GM18517 (cell line): ENCODE measurements at regions not wholly inside any gene's neighbourhood (a gene's known extent, or its start where the extent isn't known, plus 50 kb on each side); places are given as distances from the start of the nearest gene placed in this dataset.

Experiments used
- ATAC-seq: cut with Tn5 transposase; IDR thresholded peaks from one replicate; pipeline ENCODE4 v1.9.1; 2021; ENCODE audit warnings: mild to moderate bottlenecking, moderate library complexity; ENCODE audit not compliant: unreplicated experiment

DNA sequence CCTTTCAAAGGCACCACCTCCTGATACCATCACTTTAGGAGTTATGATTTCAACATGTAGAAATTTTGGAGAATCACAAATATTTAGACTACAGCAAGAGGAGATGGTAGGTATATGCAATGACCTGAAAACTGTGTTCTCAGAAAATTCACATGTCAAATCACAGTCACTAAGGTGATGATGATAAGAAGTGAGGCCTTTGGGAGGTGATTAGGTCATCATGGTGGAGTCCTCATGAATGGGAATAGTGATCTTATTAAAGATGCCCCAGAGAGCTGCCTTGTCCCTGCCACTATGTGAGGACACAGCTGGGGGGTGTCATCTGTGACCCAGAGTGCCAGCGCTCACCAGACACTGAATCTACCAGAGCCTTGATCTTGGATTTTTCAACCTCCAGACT is 513.5 kb upstream of the TUSC1 start:
- no peak for ATAC-seq

GRCh38 chr9:26181836-26182235 is 503.6 kb upstream of the TUSC1 start:
- ATAC-seq: no peak

GRCh38 chr9:26176628-26177027 is 498.4 kb upstream of the TUSC1 start:
- no peak for ATAC-seq

DNA sequence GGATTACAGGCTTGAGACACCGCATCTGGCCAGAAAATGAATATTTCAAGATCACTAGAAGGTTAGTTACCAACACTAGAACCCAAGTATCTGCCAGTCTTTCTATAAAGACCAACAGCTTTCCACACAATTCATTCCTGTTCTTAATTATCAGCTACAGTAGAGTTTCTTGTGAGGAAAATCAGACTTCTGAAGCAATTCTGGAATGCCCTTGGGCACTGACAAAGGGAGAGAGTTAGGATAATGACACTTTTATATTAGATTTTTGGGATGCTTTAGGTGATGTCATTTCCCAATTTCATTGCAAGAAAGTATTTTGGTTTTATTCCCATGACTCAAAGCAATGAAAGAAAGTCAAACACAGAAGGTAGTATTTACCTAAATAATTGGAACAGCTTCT is 497.0 kb upstream of the TUSC1 start:
- ATAC-seq: no peak

GRCh38 chr9:26172301-26172700 is 494.1 kb upstream of the TUSC1 start:
- ATAC-seq: no peak

DNA sequence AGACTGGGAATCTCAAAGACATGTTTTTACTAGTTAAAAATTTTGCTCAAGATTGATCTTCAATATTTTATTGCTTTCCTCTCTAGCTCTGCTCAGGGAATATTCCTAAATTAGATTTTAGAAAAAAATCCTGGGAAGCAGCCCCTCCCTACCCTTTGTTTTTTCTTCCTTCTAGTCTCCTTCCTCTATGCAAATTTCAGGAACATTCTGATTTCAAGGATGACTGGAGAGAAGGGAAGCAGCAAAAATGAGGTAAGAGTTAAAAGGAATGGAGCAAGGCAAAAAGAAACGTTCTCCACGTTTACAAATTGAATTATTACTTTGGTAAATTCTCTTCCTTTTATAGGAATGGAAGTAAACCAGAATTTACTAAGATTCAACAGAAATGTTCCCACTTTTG is 493.4 kb upstream of the TUSC1 start:
- no peak for ATAC-seq

DNA sequence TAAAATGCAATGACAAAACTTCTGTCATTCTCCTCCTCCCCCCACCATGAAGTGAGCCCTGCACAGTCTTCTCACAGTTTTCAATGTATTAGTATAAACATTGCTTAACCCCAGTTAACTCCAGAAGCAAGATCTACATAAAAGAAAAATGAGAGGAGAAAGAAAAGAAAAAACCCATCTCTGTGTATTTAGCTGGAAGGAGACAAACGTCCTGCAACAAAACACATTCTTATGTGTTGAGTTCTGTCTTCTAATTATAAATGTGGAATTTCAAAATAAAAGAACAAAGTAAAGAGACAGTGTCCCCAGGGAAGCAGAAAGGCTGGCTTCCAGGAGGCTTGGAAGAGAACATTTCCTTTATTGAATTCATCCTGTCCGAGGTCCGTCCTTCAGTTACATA is 491.9 kb upstream of the TUSC1 start:
- no peak for ATAC-seq

DNA sequence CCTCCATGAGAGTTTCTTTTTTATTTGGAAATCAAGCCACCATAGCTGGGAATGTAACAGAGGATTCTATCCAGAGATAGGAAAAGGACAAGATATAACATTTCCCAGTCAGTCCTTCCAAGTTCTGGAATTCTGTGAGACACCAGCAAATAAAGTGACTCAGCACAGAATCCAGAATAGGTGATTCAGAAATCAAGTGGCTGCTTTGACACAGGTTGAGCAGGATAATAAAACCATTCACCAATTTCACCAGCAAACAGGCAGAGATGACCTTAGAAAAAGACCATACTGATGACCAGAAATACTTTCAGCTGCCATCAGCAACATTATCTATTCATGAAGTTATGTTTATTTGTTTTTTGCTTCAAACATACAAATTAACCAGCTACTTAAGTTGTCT is 491.5 kb upstream of the TUSC1 start:
- no peak for ATAC-seq

DNA sequence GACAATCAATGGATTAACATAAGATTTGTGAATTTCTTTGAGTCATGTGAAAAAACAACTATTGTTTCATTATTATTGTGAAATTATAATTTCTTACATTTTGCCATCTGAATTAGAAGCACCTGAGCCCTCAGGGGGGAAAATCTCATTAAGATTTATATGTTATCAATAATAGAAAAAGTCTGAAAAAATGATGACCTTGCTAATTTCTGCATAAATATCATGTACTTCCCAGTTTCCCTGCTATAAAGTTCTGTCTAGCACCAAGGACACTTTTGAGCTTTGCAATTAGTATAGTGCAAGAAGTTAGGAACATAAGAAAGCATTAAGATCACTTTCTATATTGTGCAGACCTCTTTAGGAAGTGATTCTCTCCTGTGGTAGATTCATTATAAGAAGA is 488.3 kb upstream of the TUSC1 start:
- ATAC-seq: no peak

- no peak for ATAC-seq
These were observed 487.2 kb upstream of the TUSC1 start for GRCh38 chr9:26165426-26165825.

DNA sequence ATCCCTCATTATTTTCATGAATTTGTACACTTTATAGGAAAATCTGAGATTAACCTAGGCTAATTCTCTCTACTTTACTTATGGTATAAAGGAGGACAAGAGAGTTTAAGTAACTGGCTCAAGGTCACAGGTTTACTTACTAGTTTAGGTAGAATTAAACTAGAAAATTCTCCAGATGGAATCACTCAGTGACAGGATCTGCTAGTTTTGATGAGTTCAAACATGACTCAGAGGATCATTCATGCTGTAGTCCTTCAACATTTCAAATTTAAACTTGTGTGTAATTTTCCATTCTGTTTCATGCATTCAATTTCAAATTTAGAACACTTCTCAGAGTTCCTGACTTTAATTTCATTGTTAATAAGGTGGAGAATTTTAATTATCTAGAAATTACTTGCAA is 485.7 kb upstream of the TUSC1 start:
- no peak for ATAC-seq

GRCh38 chr9:26159575-26160392 is 481.5 kb upstream of the TUSC1 start:
- no peak for ATAC-seq

- no peak for ATAC-seq
These were observed 480.4 kb upstream of the TUSC1 start for GRCh38 chr9:26158631-26159150.

DNA sequence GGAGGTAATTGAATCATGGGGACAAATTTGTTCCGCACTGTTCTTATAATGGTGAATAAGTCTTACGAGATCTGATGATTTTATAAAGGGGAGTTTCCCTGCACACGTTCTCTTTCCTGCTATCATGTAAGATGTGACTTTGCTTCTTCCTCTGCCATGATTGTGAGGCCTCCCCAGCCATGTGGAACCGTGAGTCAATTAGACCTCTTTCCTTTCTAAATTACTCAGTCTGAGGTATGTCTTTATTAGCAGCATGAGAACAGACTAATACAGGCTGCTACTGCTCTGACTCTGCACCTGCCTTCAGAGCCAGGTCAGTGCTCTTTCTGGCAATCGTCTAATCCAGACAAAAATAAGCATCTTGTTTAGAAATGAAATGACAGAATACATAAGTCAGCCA is 479.2 kb upstream of the TUSC1 start:
- ATAC-seq: no peak

GRCh38 chr9:26152350-26152749 is 474.1 kb upstream of the TUSC1 start:
- ATAC-seq: no peak

DNA sequence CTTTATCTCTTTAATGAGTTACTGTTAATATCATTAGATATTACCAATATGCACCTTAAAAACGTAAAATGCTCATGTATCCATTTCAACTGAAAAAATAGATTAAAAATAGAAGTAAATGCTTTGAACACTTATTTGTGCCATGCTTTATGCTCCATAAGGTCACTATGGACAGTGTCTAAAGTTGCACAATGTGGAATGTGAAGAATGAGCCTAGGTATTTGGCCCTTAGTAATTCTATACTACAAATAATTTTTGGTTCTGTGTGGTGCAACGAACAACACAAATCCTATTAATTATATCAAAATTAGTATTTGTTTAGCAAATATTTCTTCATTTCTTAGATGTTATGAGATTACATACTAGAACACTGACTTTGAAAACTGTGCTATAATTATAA is 469.9 kb upstream of the TUSC1 start:
- no peak for ATAC-seq

DNA sequence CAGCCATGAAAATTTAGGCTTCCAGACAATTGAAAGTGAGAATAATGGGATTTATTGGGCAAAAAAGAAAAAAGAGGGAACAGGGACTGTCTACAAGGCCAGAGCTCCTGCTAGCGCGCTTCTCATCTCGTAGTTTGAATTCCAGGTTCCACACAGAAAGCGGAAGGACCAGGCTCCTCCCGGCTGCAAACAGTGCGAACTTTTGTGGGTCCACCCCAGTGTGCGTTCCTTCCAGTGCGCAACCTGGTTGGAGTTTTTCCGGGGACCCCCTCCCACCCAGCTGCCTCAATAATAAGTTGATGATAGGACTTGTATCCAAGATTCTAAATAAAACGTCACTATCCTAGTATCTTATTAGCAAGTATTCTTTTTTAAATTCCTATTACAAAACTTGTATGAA is 467.7 kb upstream of the TUSC1 start:
- no peak for ATAC-seq

DNA sequence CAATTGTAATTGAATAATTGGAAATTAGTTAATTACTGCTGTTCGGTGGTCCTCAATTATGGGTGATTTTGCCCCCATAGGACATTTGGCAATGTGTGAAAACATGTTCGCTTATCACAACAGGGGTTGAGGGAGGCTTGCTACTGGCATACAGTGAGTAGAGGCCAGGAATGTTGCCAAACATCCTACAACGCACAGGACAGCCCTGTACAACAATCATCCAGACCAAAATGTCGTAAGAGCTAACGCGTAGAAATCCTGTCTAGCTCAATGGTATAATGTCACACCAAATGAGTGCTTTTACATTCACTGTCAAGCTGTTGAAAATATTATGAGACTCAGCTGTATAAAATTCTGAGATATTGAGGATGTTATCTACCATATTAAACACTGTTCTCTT is 464.4 kb upstream of the TUSC1 start:
- ATAC-seq: no peak

DNA sequence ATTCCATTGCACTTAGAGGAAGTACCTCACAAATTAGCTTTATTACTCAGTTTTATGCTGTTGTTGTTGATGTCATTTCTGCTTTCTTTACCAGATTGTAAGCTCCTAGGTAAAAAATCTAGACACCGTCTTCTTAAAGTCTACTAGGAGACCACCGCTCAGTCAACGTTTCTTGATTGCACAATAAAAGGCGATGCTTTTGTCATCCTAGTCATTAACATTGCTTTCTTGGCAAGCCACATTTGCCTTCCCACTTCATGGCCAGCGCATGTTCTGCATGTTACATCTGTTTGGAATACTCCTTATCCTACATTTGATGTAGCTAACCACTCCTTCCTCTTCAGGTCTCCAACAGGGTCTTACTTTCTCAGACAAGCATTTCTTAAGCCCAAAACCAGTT is 464.0 kb upstream of the TUSC1 start:
- ATAC-seq: no peak

DNA sequence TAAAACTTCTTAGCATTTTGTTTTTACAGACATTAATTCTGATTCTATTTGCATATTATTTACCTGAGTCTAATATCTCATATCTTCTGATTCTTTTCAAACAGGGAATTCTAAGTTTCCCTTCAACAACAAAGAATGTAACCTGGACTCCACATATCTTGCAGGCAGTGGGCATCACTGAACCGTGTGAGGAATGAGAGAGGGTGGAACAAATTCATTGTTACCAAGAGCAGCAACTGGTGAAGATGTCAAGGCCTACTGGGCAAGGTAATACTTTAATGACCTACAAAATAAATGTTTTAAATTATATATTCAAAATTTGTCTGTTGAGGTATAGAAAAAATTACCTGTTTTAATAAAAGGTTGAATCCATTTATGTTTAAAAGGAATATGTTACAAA is 455.3 kb upstream of the TUSC1 start:
- ATAC-seq: no peak

DNA sequence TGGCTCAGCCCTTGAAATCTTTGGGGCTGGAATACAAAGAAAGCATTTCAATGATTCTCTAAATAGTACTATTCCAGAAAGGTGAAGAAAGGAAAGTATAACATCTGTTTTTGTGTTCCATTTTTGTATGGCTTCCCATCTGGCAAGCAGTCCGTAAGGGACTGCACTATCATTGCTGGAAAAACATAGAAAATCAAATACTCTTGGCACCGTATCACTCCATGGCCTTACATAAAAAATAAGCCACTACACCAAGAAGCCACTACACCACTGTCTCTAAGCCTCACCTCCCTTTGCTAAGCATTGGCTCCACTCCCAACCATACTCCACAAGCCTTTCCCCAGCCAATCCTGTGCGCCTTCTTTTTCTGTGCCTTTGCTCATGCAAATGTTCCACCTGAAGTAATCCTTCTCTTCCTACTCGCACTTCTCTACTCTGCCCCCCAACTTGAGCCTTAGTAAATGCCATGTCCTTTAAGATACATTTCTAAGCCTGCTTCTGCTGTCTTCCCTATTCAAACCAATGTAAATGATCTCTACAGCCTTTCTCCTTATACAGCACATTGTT is 454.6 kb upstream of the TUSC1 start:
- ATAC-seq: no peak

- no peak for ATAC-seq
These were observed 453.6 kb upstream of the TUSC1 start for GRCh38 chr9:26131886-26132285.

DNA sequence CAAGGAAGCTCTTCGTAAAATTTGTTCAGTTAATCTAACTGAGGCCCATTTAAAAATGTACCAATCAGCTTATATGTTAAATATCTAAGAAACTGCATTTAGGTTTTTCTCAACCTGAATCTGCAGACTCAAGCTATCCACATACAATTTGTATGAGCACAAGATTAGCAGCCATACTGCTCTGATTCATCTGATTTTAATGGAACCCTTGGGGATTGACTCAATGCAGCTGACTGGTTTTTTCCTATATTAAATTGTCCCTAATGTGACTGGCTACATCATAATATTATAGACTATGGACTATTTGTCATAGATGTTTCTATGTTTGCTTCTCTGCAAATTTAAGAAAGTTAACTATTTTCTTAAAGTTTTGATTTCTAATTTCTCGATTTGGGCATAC is 451.0 kb upstream of the TUSC1 start:
- no peak for ATAC-seq
